CD4-positive, alpha-beta T cell treated with Interleukin-6 at 100 ng/mL for 8 hours (primary cell): ENCODE measurements at regions not wholly inside any gene's neighbourhood (a gene's known extent, or its start where the extent isn't known, plus 50 kb on each side); places are given as distances from the start of the nearest gene placed in this dataset.
A peak's percentile ranks its signal among the peaks of the same experiment; 100 is the strongest.

Experiments used
- DNase-seq: peaks from one replicate; pipeline ENCODE4 v3.0.0-alpha.2; 2020; ENCODE audit warnings: mixed read lengths, low spot score

- no peak for DNase-seq
Measured at GRCh38 chr1:25001125-25001915, 71.2 kb upstream of the RUNX3 start.

- DNase-seq = no peak
Measured at GRCh38 chr1:24999906-25000305, 69.8 kb upstream of the RUNX3 start.

GRCh38 chr1:24999426-24999825, 69.3 kb upstream of the RUNX3 start:
- DNase-seq = no peak

- no peak for DNase-seq
Measured at GRCh38 chr1:24998563-24999245, 68.6 kb upstream of the RUNX3 start.

- DNase-seq = no peak
Measured at GRCh38 chr1:24996983-24997893, 67.2 kb upstream of the RUNX3 start.

- no peak for DNase-seq
Measured at GRCh38 chr1:24996456-24996855, 66.4 kb upstream of the RUNX3 start.

GRCh38 chr1:24995661-24996060, 65.6 kb upstream of the RUNX3 start:
- DNase-seq = no peak

- no peak for DNase-seq
Measured at GRCh38 chr1:24995140-24995539, 65.1 kb upstream of the RUNX3 start.

- DNase-seq = no peak
Measured at GRCh38 chr1:24993871-24994580, 64.0 kb upstream of the RUNX3 start.

- peak; percentile 52 for DNase-seq
Measured at GRCh38 chr1:24992761-24993211, 62.7 kb upstream of the RUNX3 start.

GRCh38 chr1:24992124-24992760, 62.2 kb upstream of the RUNX3 start:
- DNase-seq = no peak

- DNase-seq = no peak
Measured at GRCh38 chr1:24991697-24992096, 61.6 kb upstream of the RUNX3 start.

GRCh38 chr1:24990779-24991641, 60.9 kb upstream of the RUNX3 start:
- DNase-seq = no peak

- DNase-seq = no peak
Measured at GRCh38 chr1:24990136-24990535, 60.1 kb upstream of the RUNX3 start.

GRCh38 chr1:24989082-24989481, 59.0 kb upstream of the RUNX3 start:
- DNase-seq = no peak

GRCh38 chr1:24988558-24988912, 58.5 kb upstream of the RUNX3 start:
- no peak for DNase-seq

GRCh38 chr1:24987875-24988557, 57.9 kb upstream of the RUNX3 start:
- DNase-seq = no peak

- no peak for DNase-seq
Measured at GRCh38 chr1:24987424-24987823, 57.3 kb upstream of the RUNX3 start.

GRCh38 chr1:24986372-24986965, 56.4 kb upstream of the RUNX3 start:
- DNase-seq = no peak
